HEK293 (cell line): ENCODE measurements at regions not wholly inside any gene's neighbourhood (a gene's known extent, or its start where the extent isn't known, plus 50 kb on each side); places are given as distances from the start of the nearest gene placed in this dataset.

Experiments
- CTCF ChIA-PET: fragments of 350-600 bp; formaldehyde crosslinking; extraction: SDS; loops from one replicate; lab custom pipeline; 2021; ENCODE audit warnings: antibody characterized with exemption; lab: Yijun Ruan, JAX
- POLR2A ChIA-PET: fragments of 300-600 bp; formaldehyde crosslinking; extraction: SDS; loops from one replicate; lab custom pipeline; 2020; ENCODE audit warnings: antibody characterized with exemption, inconsistent platforms; lab: Yijun Ruan, JAX
- H3K27ac ChIP-seq: fragments of 200-500 bp; sonication (Bioruptor generic); 2 replicates; pipeline ENCODE4 v1.5.1; 2014; ENCODE audit warnings: low read depth, low read length, control low read depth, inconsistent platforms; ENCODE audit errors: extremely low read depth
- H3K36me3 ChIP-seq, 2 experiments: fragments of 200-500 bp in 1 of 2; sonication (Bioruptor generic) in 1 of 2; 1 replicate in 1 of 2; 2 replicates in 1 of 2; pipeline ENCODE4 v1.5.1; 2014 to 2017; ENCODE audit warnings: inconsistent platforms in 2 of 2, low read length in 2 of 2; ENCODE audit not compliant: control insufficient read depth in 2 of 2, insufficient read depth in 1 of 2
- H3K4me1 ChIP-seq: fragments of 200-500 bp; sonication (Bioruptor generic); 2 replicates; pipeline ENCODE4 v1.5.1; 2014; ENCODE audit warnings: mild to moderate bottlenecking, low read length, inconsistent platforms; ENCODE audit not compliant: control insufficient read depth, insufficient read depth
- H3K4me3 ChIP-seq: 2 replicates; pipeline ENCODE4 v1.5.1; 2011; ENCODE audit warnings: low read depth, mild to moderate bottlenecking, control low read depth, low read length, moderate library complexity
- H3K9me3 ChIP-seq: fragments of 200-500 bp; sonication (Bioruptor generic); 2 replicates; pipeline ENCODE4 v1.5.1; 2014; ENCODE audit warnings: low read depth, low read length, inconsistent platforms; ENCODE audit not compliant: control insufficient read depth, insufficient read depth
- FEZF1 ChIP-seq: fragments of 450-650 bp; formaldehyde crosslinking; IDR thresholded peaks from 2 replicates; pipeline ENCODE4 v1.5.1; 2016; ENCODE audit warnings: missing biosample characterization, missing genetic modification characterization
- HIC1 ChIP-seq: fragments of 450-650 bp; formaldehyde crosslinking; IDR thresholded peaks from 2 replicates; pipeline ENCODE4 v1.5.1; 2016; ENCODE audit warnings: missing biosample characterization, missing genetic modification characterization
- KLF10 ChIP-seq: fragments of 450-650 bp; IDR thresholded peaks from 2 replicates; pipeline ENCODE4 v1.5.1; 2018; ENCODE audit warnings: missing biosample characterization, mild to moderate bottlenecking, missing genetic modification characterization
- PRDM1 ChIP-seq: fragments of 450-650 bp; formaldehyde crosslinking; IDR thresholded peaks from 2 replicates; pipeline ENCODE4; 2016; ENCODE audit warnings: missing biosample characterization, missing genetic modification characterization
- PRDM2 ChIP-seq: fragments of 450-650 bp; formaldehyde crosslinking; IDR thresholded peaks from 2 replicates; pipeline ENCODE4 v1.5.1; 2016; ENCODE audit warnings: missing biosample characterization, missing genetic modification characterization, borderline replicate concordance
- ZBTB21 ChIP-seq: fragments of 450-650 bp; formaldehyde crosslinking; IDR thresholded peaks from 2 replicates; pipeline ENCODE4 v1.5.1; 2017; ENCODE audit warnings: missing biosample characterization, missing genetic modification characterization
- ZNF223 ChIP-seq: fragments of 450-650 bp; formaldehyde crosslinking; IDR thresholded peaks from 2 replicates; pipeline ENCODE4 v1.5.1; 2016; ENCODE audit warnings: missing biosample characterization, missing genetic modification characterization
- ZNF26 ChIP-seq: fragments of 450-650 bp; formaldehyde crosslinking; IDR thresholded peaks from 2 replicates; pipeline ENCODE4 v1.5.1; 2016; ENCODE audit warnings: missing biosample characterization, missing genetic modification characterization
- ZNF280C ChIP-seq: fragments of 450-650 bp; formaldehyde crosslinking; IDR thresholded peaks from 2 replicates; pipeline ENCODE4 v1.5.1; 2016; ENCODE audit warnings: missing biosample characterization, missing genetic modification characterization
- ZNF311 ChIP-seq: fragments of 450-650 bp; formaldehyde crosslinking; IDR thresholded peaks from 2 replicates; pipeline ENCODE4 v1.5.1; 2017; ENCODE audit warnings: missing biosample characterization, missing genetic modification characterization, borderline replicate concordance
- ZNF335 ChIP-seq: fragments of 450-650 bp; formaldehyde crosslinking; conservative IDR thresholded peaks from 2 replicates; pipeline ENCODE4 v1.5.1; 2016; ENCODE audit warnings: missing biosample characterization, missing genetic modification characterization
- ZNF776 ChIP-seq: fragments of 450-650 bp; formaldehyde crosslinking; IDR thresholded peaks from 2 replicates; pipeline ENCODE4 v1.5.0; 2017; ENCODE audit warnings: missing biosample characterization, missing genetic modification characterization, borderline replicate concordance
- ZNF791 ChIP-seq: fragments of 450-650 bp; formaldehyde crosslinking; IDR thresholded peaks from 2 replicates; pipeline ENCODE4 v1.5.1; 2016; ENCODE audit warnings: missing biosample characterization, missing genetic modification characterization

- TF ChIP-seq ZNF26 (tag by site-specific recombination), result no peak
Measured at GRCh38 chr17:49915260-49915659, 53.7 kb upstream of the DLX4 start (continued).

- no peak overlapping the region for H3K27ac ChIP-seq
- no peaks in the 10 kb centered on the region for H3K4me1 ChIP-seq
- H3K4me3 ChIP-seq, result no peak overlapping the region
- CTCF ChIA-PET, result interaction anchor here (0.8 to 4.2 kb wide), 4 partner anchors 12 to 305 kb away, joined by 3 to 20 read pairs (median 12); no protein-coding TSS in a partner anchor
- POLR2A ChIA-PET, result no interaction called here
- no peaks in the 10 kb centered on the region for H3K9me3 ChIP-seq
- no peaks in the 10 kb centered on the region for H3K36me3 ChIP-seq
- TF ChIP-seq KLF10 (tag by site-specific recombination) (no peak), ZNF791 (tag by site-specific recombination) (no peak), FEZF1 (tag by site-specific recombination) (no peak), ZBTB21 (tag by site-specific recombination) (no peak), ZNF311 (tag by site-specific recombination) (no peak), ZNF335 (tag by site-specific recombination) (no peak), ZNF280C (tag by site-specific recombination) (no peak), HIC1 (tag by site-specific recombination) (no peak), PRDM2 (tag by site-specific recombination) (no peak), ZNF223 (tag by site-specific recombination) (no peak), ZNF776 (tag by site-specific recombination) (no peak), PRDM1 (tag by site-specific recombination) (no peak)
- TF ChIP-seq, all 188 proteins: peak for 0
Measured at GRCh38 chr17:49915670-49916069, 53.3 kb upstream of the DLX4 start.
